WERI-Rb-1 (cell line): ENCODE measurements at regions not wholly inside any gene's neighbourhood (a gene's known extent, or its start where the extent isn't known, plus 50 kb on each side); places are given as distances from the start of the nearest gene placed in this dataset.

Experiments
- DNase-seq: peaks from one replicate; pipeline ENCODE4 v3.0.0-alpha.2; 2020
- H3K27ac ChIP-seq: fragments of 250-450 bp; sonication (Bioruptor Pico); 2 replicates; pipeline ENCODE4 v1.5.1; 2020; ENCODE audit warnings: mild to moderate bottlenecking, moderate library complexity
- H3K27me3 ChIP-seq: fragments of 250-450 bp; sonication (Bioruptor Pico); 2 replicates; pipeline ENCODE4 v1.5.1; 2021; ENCODE audit warnings: mild to moderate bottlenecking, low read depth, moderate library complexity; ENCODE audit not compliant: insufficient read depth, severe bottlenecking
- H3K36me3 ChIP-seq: fragments of 250-450 bp; sonication (Bioruptor Pico); 2 replicates; pipeline ENCODE4 v1.5.1; 2020; ENCODE audit warnings: mild to moderate bottlenecking, moderate library complexity
- H3K4me3 ChIP-seq: 2 replicates; pipeline ENCODE4 v1.5.1; 2011; ENCODE audit warnings: low read depth, mild to moderate bottlenecking, control low read depth, low read length
- H3K9me3 ChIP-seq: fragments of 250-450 bp; sonication (Bioruptor Pico); 2 replicates; pipeline ENCODE4 v1.5.1; 2021; ENCODE audit warnings: mild to moderate bottlenecking, moderate library complexity; ENCODE audit not compliant: severe bottlenecking
- TF ChIP-seq, protein P1 (sequence below): IDR thresholded peaks from 2 replicates; pipeline ENCODE4 v1.5.1; 2011; ENCODE audit warnings: low read depth, mild to moderate bottlenecking, control low read depth, inconsistent platforms, low read length

DNA sequence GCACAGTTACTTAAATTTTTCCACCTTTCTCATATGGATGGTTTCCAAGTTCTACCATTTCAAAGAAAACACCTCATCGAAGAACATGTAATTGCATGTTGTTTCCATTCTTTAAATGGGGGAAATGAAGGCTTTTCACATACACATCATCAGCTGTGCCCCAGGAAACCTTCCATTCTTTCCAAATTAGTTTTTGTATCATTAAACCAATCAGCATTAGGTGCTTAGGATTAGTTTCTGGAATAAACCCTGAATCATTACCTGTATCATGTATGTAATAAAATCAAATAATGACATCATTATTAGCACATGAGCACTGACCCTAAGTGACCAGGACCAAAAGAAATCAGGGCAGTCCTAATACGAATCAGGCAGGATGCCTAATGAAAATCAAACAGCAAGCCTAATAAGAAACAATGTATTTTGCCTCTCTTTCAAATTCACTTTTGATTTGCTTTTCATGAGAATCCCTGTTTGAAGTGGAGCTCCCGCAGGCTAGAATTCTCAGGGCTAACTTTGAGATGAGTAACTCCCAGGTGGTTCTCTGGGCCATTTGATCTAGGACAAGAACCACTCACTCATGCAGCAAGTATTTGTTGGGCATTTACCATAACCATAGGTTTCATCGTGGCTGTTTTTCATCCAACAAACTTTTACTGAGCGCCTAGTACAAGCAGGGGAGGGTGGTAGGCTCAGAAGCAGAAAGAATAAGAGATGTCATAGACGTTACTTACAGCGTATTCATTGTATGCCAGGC lies 89.2 kb downstream of the MZT1 start:
- Histone ChIP-seq H3K36me3 (no peaks in the 10 kb centered on the region), H3K9me3 (no peaks in the 10 kb centered on the region), H3K27ac (no peak overlapping the region), H3K4me3 (no peak overlapping the region), H3K27me3 (no peaks in the 10 kb centered on the region)
- TF ChIP-seq, protein P1, sequence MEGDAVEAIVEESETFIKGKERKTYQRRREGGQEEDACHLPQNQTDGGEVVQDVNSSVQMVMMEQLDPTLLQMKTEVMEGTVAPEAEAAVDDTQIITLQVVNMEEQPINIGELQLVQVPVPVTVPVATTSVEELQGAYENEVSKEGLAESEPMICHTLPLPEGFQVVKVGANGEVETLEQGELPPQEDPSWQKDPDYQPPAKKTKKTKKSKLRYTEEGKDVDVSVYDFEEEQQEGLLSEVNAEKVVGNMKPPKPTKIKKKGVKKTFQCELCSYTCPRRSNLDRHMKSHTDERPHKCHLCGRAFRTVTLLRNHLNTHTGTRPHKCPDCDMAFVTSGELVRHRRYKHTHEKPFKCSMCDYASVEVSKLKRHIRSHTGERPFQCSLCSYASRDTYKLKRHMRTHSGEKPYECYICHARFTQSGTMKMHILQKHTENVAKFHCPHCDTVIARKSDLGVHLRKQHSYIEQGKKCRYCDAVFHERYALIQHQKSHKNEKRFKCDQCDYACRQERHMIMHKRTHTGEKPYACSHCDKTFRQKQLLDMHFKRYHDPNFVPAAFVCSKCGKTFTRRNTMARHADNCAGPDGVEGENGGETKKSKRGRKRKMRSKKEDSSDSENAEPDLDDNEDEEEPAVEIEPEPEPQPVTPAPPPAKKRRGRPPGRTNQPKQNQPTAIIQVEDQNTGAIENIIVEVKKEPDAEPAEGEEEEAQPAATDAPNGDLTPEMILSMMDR: no peak
- DNase-seq: no peak

DNA sequence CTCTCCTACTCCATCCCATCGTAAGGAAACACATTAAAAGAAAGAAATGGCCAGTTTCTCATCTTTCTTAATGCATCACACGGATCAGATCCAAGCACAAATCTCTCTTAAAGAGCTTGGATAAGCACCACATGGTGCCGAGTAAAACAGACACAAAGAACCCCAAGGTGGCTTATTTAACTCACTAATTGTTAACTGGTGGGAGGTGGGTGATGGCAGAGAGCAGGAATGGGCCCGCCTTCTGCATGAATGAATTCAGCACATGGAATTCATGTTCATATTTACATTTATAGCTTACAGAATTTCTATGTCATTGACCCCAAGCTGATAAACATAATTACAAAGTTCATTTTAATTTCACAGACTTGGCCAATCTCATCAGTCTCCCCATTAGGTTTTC lies 89.9 kb downstream of the MZT1 start:
- Histone ChIP-seq H3K36me3 (no peaks in the 10 kb centered on the region), H3K27ac (no peak overlapping the region), H3K9me3 (no peaks in the 10 kb centered on the region), H3K27me3 (no peaks in the 10 kb centered on the region), H3K4me3 (no peak overlapping the region)
- TF ChIP-seq, protein P1: no peak
- no peak for DNase-seq

DNA sequence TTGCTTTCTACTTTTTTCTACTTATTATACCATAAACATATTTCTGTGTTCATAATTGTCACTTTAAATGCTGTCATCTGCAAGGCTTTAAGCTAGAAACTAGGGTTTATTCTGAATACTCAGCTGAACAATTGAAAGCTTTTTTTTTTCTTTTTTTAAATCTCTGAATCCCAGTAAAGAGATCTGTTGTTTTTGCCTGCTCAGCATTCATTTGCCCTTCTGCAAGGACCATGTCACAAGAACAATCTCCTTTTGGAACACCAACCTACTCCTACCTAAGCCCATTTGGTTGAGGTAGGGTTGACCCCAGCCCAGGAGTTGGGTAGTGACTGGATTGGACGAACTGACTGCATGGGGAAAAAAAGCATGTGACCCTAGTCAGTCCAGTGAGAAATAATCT lies 92.6 kb downstream of the MZT1 start:
- Histone ChIP-seq H3K4me3 (no peak overlapping the region), H3K9me3 (peaks cover 8% of the 10 kb centered on the region), H3K27ac (no peak overlapping the region), H3K27me3 (no peaks in the 10 kb centered on the region), H3K36me3 (no peaks in the 10 kb centered on the region)
- DNase-seq: no peak
- TF ChIP-seq, protein P1: no peak

DNA sequence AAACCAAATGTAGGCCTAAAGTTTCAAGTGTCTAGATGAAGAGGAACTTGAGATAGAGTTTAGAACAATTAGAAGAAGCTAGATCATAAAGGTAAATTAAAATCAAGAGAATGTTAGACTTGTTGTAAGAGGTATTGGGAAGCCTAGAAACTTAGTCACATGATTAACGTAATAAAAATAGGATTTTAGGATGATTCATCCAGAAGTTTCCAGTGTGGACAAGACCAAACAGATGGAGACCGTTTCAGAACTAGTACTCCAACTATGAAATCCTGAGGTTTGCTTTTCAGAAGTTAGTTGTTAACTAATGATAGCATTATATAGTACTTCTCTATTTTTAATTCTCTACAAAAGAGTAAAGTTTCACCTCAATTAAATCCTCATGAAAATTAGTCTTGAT lies 104.9 kb downstream of the MZT1 start:
- Histone ChIP-seq H3K9me3 (no peaks in the 10 kb centered on the region), H3K4me3 (no peak overlapping the region), H3K27me3 (no peaks in the 10 kb centered on the region), H3K27ac (no peak overlapping the region), H3K36me3 (no peaks in the 10 kb centered on the region)
- DNase-seq: no peak
- TF ChIP-seq, protein P1: no peak

DNA sequence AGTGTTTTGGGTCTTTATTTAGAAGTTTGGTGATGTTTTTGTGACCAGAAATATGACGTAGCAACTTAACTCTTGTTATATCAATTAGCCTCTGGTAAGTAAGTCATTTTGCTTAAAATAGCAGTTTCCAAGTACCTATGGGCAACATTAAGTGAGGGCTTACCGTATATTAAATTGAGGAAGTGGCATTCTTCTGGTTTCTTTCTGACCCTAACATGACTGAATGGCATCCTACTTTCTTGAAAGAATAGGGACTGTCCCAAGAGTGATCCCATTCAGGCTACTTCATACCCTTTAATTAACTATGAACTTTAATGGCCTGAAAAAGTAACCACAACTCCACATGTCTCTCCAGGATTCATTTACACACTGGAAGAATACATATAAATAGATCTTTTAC lies 106.6 kb downstream of the MZT1 start:
- no peak for DNase-seq
- Histone ChIP-seq H3K4me3 (no peak overlapping the region), H3K27ac (no peak overlapping the region), H3K9me3 (no peaks in the 10 kb centered on the region), H3K36me3 (no peaks in the 10 kb centered on the region), H3K27me3 (no peaks in the 10 kb centered on the region)
- TF ChIP-seq, protein P1: no peak

DNA sequence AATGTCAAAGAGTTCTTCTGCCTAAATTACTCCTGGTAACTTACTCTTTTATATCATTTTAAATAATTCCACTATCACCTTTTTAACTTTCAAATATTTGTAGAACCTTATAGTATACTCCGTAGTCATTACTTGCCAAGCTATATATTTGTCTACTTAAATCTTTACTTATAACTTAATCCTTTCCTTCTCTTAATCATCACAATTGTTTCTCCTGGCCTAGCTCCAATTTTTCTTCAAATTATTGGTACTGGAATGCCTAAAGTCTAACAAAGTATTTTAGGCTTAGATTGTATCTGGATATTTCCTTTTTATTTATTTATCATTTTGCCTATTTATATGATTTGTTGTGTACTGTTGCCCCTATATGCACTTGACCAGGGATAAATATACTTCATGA lies 109.5 kb downstream of the MZT1 start:
- H3K4me3 ChIP-seq: no peak overlapping the region
- no peaks in the 10 kb centered on the region for H3K36me3 ChIP-seq
- no peak overlapping the region for H3K27ac ChIP-seq
- DNase-seq: no peak
- H3K27me3 ChIP-seq: no peaks in the 10 kb centered on the region
- H3K9me3 ChIP-seq: no peaks in the 10 kb centered on the region
- TF ChIP-seq, protein P1: no peak
